Stimulated activated CD8-positive, alpha-beta memory T cell treated with anti-CD3 and anti-CD28 coated beads, Interleukin-12 subunit alpha, Interleukin-12 subunit beta, amount 100 ng/mL, for 4 hours (primary cell): ENCODE measurements at regions not wholly inside any gene's neighbourhood (a gene's known extent, or its start where the extent isn't known, plus 50 kb on each side); places are given as distances from the start of the nearest gene placed in this dataset.
"Not testable (repeated sequence)": the region's sequence is repeated elsewhere in the genome, so short reads cannot be mapped to it uniquely, and the experiment has no call there.

ENCODE experiments used
- DNase-seq: peaks from one replicate; pipeline ENCODE4 v3.0.0-alpha.2; 2020; ENCODE audit warnings: low read depth

DNA sequence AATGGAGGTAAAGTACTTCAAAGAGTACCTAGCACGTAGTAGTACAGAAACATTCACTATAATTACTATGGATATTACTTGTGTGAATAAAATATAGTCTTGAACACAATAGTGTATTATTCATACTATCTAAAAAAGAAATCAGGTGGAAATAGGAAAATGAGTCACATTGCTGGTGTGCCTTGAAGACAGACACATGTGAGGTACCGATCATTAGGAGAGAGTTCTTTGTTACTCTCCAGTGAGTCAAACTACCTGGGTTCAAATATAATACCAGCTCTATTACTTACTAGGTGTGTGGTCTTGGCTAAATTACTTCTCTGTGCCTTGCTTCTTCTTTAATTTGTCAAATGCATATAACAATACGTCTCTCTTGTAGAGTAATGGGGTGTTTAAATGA lies 50.8 kb upstream of the BEND6 start:
- no peak for DNase-seq

DNA sequence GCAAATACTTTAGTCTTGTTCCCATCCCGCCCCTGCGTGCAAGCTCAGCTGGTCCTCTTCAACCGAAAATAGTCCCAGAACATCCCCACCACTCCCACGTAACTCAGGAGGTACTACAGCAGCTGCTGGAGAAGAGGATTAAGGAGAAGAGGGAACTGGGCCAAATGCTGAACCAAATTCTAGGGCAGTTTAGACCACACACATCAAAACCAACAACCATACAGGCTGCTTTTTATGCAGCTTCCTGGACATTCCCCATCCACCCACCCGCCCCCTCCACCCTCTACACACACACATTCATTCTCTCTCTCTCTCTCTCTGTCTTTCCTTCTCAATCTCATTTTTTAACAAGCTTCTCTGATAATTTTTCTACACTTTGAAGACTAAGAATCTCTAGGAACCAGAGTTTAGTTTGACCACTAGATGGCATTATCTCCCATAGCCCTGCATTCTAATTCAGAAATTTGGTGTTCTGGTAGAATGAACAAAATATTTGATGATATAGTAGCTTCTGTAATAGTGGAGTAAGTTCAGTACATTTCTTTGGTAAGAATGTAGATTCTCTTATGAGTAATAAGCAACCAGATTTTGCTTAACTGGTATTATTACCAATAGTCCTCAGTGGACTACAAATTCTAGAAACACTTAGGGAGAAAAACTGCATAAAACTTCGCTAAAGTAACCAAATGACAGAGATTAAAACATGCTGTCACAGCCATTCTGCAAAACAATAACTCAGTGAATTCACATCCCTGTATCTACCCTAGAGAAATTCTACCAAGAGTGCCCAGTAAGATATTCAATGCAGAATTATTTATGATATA lies 52.1 kb upstream of the BEND6 start:
- no peak for DNase-seq

GRCh38 chr6:56900784-56901183 lies 54.1 kb upstream of the BEND6 start:
- DNase-seq = no peak

GRCh38 chr6:56899753-56900152 lies 55.2 kb upstream of the BEND6 start:
- no peak for DNase-seq

DNA sequence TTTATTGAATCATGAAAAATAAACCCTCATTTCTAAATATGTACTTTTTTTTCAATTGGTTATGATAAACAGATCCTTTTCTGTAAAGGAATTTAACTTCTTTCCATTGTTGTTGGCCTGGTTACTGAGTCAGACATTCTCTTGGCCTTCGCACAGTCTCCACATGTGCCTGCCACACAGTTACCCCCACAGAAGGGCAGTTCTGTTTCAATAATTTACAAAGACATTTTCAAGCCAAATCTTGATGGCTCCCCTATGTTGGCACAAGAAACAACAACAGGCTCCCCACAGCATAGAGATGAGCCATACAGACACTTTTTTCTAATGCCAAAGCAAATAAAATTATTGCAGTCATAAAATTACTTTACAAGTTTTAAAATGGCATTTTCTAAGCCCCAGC lies 55.6 kb upstream of the BEND6 start:
- DNase-seq = no peak

GRCh38 chr6:56897789-56898529 lies 56.9 kb upstream of the BEND6 start:
- no peak for DNase-seq

DNA sequence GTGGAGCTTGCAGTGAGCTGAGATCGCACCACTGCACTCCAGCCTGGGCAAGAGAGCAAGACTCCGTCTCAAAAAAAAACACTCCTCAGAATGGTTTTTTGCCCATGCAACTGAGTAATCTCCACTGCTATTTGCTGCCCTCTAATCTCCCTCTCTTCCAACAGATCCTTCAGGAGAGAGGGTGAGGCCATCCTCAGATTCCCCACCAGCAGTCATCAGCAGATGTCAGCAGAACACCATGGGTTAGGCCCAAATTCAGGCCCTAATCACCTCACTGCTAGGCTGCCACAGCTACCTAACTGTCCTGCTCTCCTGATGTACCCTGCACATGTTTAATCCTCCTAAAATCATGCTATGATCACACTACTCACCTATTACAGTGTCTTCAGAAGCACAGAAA lies 63.2 kb upstream of the BEND6 start:
- DNase-seq = no peak

- DNase-seq = no peak
These were observed 64.1 kb upstream of the BEND6 start for GRCh38 chr6:56890683-56891429.

DNA sequence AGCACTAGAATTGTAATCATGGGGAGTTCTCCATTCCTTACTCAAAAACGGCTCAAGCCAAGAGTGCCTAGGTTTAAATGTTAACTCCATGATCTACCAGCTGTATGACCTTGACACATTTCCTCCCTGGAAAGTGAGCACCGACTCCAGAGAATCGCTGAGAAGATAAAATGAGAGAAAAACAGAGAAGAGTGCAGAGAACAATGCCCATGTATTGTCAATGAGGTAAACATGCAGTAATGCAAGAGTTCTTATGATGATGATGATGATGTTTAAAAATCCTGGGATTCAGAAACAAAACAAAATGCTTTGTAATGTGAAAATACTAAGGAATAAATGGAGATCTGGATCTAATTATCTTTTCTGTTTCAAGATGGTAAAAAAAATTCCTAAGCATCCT lies 64.8 kb upstream of the BEND6 start:
- no peak for DNase-seq

GRCh38 chr6:56889492-56889891 lies 65.4 kb upstream of the BEND6 start:
- no peak for DNase-seq

DNA sequence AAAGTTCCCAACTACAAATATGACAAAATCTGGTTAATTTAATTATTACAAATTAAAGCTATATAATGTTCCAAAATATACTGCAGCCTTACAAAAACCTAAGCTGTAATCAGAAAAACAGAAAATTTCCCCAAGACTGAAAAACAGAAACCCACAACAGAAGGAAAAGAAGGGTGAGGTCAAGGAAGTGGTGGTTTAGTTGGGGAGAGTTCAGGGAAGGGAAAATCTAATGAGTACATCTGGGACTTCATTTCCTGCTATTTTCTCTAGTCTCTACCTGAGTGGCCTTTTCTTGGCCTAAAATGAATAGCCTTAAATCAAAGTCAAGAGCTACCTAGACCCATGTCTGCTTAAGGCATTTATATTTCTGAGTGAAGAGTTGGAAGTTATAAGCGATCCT lies 66.2 kb upstream of the BEND6 start:
- no peak for DNase-seq

GRCh38 chr6:56887086-56887485 lies 67.8 kb upstream of the BEND6 start:
- no peak for DNase-seq

GRCh38 chr6:56877922-56878321 lies 77.0 kb upstream of the BEND6 start:
- DNase-seq = no peak

- no peak for DNase-seq
These were observed 78.9 kb upstream of the BEND6 start for GRCh38 chr6:56875961-56876360.

DNA sequence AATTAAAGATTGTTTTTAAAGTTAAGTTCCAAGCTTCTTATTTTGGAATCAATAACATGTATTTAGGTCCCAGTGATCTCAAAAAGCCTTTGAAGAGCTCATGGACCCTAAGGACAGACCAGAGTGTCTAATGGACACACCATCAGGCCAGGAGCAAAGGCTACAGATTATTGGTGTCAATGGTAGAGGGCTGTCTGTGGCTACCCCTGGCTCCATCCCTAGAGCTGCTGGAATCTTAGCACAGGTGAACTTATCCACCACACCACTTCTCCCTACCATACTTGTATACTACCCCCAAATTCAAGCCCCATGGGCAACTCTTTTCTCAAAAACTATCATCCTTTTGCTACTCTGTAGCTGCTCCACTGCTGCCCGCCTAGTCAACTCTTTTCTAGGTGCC lies 79.4 kb upstream of the BEND6 start:
- no peak for DNase-seq

DNA sequence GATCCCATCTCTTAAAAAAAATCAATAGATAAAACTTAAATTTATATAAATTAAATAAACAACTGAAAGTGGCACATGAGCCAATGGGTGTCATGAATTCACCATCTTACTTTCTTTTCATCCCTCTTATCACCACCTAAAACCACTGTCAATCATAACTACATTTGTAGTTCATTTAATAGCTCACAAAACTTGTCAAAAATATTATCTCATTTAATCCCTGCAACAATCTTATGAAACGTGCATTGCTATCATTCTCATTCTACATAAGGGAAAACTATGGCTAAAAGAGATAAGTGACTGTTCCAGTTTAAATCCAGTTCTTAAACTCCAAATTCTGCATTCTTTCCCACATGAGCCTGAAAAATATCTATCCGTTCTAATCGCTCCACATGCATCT lies 80.6 kb upstream of the BEND6 start:
- DNase-seq = no peak

DNA sequence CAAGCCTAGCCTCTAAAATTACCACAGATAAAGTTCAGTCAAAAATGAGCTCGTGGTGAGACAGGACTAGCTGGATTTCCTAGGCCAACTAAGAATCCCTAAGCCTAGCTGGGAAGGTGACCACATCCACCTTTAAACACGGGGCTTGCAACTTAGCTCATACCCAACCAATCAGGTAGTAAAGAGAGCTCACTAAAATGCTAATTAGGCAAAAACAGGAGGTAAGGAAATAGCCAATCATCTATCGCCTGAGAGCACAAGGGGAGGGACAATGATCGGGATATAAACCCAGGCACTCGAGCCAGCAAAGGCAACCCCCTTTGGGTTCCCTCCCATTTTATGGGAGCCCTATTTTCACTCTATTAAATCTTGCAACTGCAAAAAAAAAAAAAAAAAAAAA lies 84.9 kb upstream of the BEND6 start:
- not testable (repeated sequence) for DNase-seq

DNA sequence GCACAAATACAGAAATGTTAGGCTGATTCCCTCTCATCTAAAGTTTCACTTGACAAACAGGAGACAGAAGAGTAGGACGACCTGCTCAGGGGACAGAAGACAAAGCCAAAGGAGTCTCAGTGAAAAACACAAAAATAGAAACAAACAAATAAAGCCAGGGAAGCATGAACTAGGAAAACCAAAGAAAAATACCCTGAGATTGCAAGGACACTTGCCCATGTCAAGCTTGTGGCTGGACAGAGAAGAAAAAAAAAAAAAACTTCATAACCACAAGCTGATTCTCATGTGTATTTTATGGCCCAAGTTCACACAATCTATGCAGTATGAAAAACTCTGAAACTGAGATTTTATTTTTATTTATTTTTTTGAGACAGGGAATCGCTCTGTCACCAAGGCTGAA lies 85.6 kb upstream of the BEND6 start:
- no peak for DNase-seq

DNA sequence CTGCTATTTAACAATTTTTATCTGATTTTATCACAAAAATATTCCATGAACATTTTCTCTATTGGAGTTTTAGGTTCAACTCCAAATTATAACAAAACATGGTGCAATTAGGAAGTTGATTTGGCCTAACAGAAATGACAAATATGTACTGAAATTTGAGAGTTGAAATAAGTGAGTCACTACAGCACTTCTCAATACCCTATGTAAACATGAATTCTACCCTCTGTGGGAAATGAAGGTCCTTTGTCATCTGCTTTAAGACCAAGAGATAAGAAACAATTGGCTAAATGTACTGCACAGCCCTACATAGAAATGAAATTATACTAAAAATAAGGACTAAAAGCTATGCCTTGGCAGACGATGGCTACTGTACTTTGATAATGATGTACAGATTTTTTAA lies 86.2 kb upstream of the BEND6 start:
- no peak for DNase-seq

GRCh38 chr6:56866917-56867522 lies 87.9 kb upstream of the BEND6 start:
- DNase-seq = no peak

GRCh38 chr6:56865081-56865875 lies 89.6 kb upstream of the BEND6 start:
- no peak for DNase-seq

GRCh38 chr6:56864171-56864616 lies 90.7 kb upstream of the BEND6 start:
- no peak for DNase-seq
